ENCODE measurements at regions not wholly inside any gene's neighbourhood (a gene's known extent, or its start where the extent isn't known, plus 50 kb on each side); places are given as distances from the start of the nearest gene placed in this dataset.

DNA sequence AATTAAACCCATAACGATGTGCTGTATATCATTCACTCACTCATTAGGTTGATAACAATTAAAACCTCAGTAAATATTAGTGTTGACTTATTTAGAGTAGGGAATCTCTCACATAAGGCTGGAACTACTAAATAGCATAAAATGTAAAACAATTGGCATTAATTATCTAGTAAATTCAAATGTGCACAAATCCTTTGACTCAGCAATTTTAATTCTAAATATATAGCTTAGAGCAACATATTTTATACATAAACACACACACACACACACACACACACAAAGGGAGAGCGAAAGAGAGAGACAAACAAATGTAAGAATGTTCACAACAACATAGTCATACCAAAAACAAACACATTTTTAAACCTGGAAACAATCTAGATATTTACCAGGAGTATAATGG lies 443.1 kb upstream of the KCNH7 start:
- TF ChIP-seq, protein P1, sequence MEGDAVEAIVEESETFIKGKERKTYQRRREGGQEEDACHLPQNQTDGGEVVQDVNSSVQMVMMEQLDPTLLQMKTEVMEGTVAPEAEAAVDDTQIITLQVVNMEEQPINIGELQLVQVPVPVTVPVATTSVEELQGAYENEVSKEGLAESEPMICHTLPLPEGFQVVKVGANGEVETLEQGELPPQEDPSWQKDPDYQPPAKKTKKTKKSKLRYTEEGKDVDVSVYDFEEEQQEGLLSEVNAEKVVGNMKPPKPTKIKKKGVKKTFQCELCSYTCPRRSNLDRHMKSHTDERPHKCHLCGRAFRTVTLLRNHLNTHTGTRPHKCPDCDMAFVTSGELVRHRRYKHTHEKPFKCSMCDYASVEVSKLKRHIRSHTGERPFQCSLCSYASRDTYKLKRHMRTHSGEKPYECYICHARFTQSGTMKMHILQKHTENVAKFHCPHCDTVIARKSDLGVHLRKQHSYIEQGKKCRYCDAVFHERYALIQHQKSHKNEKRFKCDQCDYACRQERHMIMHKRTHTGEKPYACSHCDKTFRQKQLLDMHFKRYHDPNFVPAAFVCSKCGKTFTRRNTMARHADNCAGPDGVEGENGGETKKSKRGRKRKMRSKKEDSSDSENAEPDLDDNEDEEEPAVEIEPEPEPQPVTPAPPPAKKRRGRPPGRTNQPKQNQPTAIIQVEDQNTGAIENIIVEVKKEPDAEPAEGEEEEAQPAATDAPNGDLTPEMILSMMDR (conservative IDR thresholded peaks at IDR 0.05; ENCODE audit: low read depth, low read length) = no peak
- Histone ChIP-seq H3K27ac (no peak overlapping the region), H3K9ac (no peak overlapping the region), H4K20me1 (ENCODE audit: insufficient read depth) (no peaks in the 10 kb centered on the region), H3K4me3 (IDR thresholded peaks at IDR 0.05; ENCODE audit: insufficient read depth, low read depth, low read length) (no peak overlapping the region), H3K27me3 (ENCODE audit: insufficient read depth, low read depth) (no peaks in the 10 kb centered on the region), H3K4me2 (no peak overlapping the region), H3K4me1 (ENCODE audit: low read depth, poor library complexity, severe bottlenecking) (no peaks in the 10 kb centered on the region), H3K36me3 (ENCODE audit: insufficient read depth) (no peaks in the 10 kb centered on the region), H3K79me2 (ENCODE audit: insufficient read depth, low read depth) (no peaks in the 10 kb centered on the region), H2AFZ (ENCODE audit: low read depth) (no peak overlapping the region)

DNA sequence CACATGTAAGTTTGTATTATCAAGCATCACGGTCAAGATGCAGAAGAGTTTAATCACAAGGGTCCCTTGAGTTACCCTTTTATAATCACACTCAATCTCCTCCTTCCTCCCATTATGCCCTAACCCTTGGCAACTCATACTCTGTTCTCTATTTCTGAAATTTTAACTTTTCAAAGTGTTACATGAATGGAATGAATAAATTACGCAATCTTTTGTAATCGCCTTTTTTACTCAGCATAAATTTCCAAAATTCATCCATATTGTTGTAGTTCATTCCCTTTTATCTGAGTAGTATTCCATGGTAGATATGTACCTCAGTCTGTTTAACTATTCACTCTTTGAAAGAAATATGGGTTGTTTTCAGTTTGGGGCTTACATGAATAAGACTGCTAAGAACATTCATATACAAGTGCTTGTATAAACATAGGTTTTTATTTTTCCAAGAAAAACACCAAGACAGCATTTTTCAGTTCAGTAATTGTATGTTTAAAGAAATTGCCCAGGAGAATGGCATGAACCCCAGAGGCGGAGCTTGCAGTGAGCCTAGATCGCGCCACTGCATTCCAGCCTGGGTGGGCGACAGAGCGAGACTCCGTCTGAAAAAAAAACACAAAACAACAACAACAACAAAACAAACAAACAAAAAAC lies 430.9 kb upstream of the KCNH7 start:
- Histone ChIP-seq H3K9ac (no peak overlapping the region), H3K4me3 (IDR thresholded peaks at IDR 0.05; ENCODE audit: insufficient read depth, low read depth, low read length) (no peak overlapping the region), H3K36me3 (ENCODE audit: insufficient read depth) (no peaks in the 10 kb centered on the region), H3K27ac (no peak overlapping the region), H3K4me1 (ENCODE audit: low read depth, poor library complexity, severe bottlenecking) (no peaks in the 10 kb centered on the region), H4K20me1 (ENCODE audit: insufficient read depth) (no peaks in the 10 kb centered on the region), H2AFZ (ENCODE audit: low read depth) (no peak overlapping the region), H3K27me3 (ENCODE audit: insufficient read depth, low read depth) (no peaks in the 10 kb centered on the region), H3K79me2 (ENCODE audit: insufficient read depth, low read depth) (no peaks in the 10 kb centered on the region), H3K4me2 (no peak overlapping the region)
- TF ChIP-seq, protein P1 (conservative IDR thresholded peaks at IDR 0.05; ENCODE audit: low read depth, low read length) = no peak

DNA sequence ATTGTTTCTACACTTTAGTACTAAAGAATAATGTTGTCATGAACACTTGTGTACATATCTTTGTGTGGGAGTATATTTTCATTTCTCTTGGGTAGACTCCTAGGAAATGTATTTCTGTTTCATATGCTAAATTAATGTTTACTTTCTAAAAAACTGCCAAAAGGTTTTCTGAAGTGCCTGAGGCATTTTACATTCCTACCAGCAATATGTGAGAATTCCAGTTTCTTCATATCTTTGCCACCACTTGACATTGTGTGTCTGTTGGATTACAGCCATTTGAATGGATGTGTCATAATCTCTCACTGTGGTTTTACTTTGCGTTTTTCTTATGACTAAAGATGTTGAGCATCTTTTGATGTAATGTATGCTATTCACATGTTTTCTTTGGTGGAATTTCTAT lies 428.2 kb upstream of the KCNH7 start:
- H3K4me1 ChIP-seq (ENCODE audit: low read depth, poor library complexity, severe bottlenecking) = no peaks in the 10 kb centered on the region
- H2AFZ ChIP-seq (ENCODE audit: low read depth) = no peak overlapping the region
- no peak overlapping the region for H3K4me3 ChIP-seq (IDR thresholded peaks at IDR 0.05; ENCODE audit: insufficient read depth, low read depth, low read length)
- H3K9ac ChIP-seq = no peak overlapping the region
- no peaks in the 10 kb centered on the region for H4K20me1 ChIP-seq (ENCODE audit: insufficient read depth)
- no peaks in the 10 kb centered on the region for H3K36me3 ChIP-seq (ENCODE audit: insufficient read depth)
- H3K27ac ChIP-seq = no peak overlapping the region
- no peak overlapping the region for H3K4me2 ChIP-seq
- H3K27me3 ChIP-seq (ENCODE audit: insufficient read depth, low read depth) = no peaks in the 10 kb centered on the region
- TF ChIP-seq, protein P1 (conservative IDR thresholded peaks at IDR 0.05; ENCODE audit: low read depth, low read length) = no peak
- no peaks in the 10 kb centered on the region for H3K79me2 ChIP-seq (ENCODE audit: insufficient read depth, low read depth)

- no peak overlapping the region for H3K4me2 ChIP-seq
- TF ChIP-seq, protein P1 (conservative IDR thresholded peaks at IDR 0.05; ENCODE audit: low read depth, low read length) = no peak
- H2AFZ ChIP-seq (ENCODE audit: low read depth) = no peak overlapping the region
- H3K9ac ChIP-seq = no peak overlapping the region
- H3K36me3 ChIP-seq (ENCODE audit: insufficient read depth) = no peaks in the 10 kb centered on the region
- no peaks in the 10 kb centered on the region for H4K20me1 ChIP-seq (ENCODE audit: insufficient read depth)
- H3K4me1 ChIP-seq (ENCODE audit: low read depth, poor library complexity, severe bottlenecking) = no peaks in the 10 kb centered on the region
- H3K27ac ChIP-seq = no peak overlapping the region
- no peaks in the 10 kb centered on the region for H3K27me3 ChIP-seq (ENCODE audit: insufficient read depth, low read depth)
- no peaks in the 10 kb centered on the region for H3K79me2 ChIP-seq (ENCODE audit: insufficient read depth, low read depth)
- no peak overlapping the region for H3K4me3 ChIP-seq (IDR thresholded peaks at IDR 0.05; ENCODE audit: insufficient read depth, low read depth, low read length)
Observed at GRCh38 chr2:163265562-163265961, 427.0 kb upstream of the KCNH7 start.
